GM10266 (cell line): ENCODE measurements at regions not wholly inside any gene's neighbourhood (a gene's known extent, or its start where the extent isn't known, plus 50 kb on each side); places are given as distances from the start of the nearest gene placed in this dataset.

Source experiments
- DNase-seq: peaks from one replicate; pipeline ENCODE4 v3.0.0; 2012; ENCODE audit errors: extremely low spot score
- TF ChIP-seq, protein P1 (sequence below): IDR thresholded peaks from 2 replicates; pipeline ENCODE4 v1.5.1; 2012; ENCODE audit warnings: mild to moderate bottlenecking, low read depth; ENCODE audit not compliant: control insufficient read depth, insufficient read depth; ENCODE audit errors: missing control alignments

DNA sequence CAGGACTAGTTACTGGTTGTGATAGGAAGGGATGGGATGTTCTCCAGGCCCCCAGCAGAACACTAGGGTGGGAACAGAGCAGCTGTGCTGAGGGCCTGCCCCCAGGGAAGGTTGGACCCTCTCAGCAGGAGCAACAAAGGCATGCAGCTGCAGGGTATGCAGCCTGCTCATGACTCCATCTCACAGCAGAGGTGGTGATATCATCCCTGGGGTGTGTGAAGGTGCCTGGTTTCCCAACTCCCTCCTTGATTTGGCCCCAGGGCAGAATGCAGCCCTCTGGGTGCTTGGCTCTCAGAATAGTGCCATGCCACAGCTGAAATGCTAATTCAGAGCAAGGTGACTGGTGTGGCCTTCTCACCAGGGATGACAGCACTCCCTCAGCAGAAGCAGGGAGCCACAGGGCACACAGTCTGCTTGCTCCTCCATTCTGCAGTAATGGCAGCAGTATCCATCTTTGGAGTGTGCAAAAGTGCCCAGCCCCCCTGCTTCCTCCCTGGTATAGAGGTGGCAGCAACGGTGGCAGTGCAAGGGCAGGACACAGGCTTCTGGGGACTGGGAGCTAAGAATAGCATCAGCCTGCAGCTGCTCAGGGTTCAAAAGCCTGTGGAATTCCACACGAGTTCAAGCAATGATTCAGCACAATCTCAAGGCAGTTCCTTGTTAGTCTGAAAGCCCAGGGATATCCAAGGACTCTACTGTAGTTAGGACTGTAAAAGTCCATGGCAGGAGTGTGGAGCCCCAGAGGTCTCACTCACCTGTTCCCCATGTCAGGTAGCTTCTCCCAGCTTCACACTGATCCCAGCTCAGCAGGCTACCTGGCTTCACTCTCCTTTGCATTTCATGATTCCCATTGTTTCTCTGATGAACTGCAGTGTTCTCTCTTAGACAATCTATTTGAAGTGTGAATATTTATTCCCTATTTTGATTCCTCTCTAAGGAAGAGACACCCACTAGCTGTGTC, 298.1 kb upstream of the FOXG1 start:
- TF ChIP-seq, protein P1, sequence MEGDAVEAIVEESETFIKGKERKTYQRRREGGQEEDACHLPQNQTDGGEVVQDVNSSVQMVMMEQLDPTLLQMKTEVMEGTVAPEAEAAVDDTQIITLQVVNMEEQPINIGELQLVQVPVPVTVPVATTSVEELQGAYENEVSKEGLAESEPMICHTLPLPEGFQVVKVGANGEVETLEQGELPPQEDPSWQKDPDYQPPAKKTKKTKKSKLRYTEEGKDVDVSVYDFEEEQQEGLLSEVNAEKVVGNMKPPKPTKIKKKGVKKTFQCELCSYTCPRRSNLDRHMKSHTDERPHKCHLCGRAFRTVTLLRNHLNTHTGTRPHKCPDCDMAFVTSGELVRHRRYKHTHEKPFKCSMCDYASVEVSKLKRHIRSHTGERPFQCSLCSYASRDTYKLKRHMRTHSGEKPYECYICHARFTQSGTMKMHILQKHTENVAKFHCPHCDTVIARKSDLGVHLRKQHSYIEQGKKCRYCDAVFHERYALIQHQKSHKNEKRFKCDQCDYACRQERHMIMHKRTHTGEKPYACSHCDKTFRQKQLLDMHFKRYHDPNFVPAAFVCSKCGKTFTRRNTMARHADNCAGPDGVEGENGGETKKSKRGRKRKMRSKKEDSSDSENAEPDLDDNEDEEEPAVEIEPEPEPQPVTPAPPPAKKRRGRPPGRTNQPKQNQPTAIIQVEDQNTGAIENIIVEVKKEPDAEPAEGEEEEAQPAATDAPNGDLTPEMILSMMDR, result no peak
- no peak for DNase-seq

GRCh38 chr14:28482251-28483040, 284.1 kb upstream of the FOXG1 start:
- TF ChIP-seq, protein P1, result no peak
- DNase-seq, result no peak

- no peak for DNase-seq
- TF ChIP-seq, protein P1, result no peak
Observed at GRCh38 chr14:28483506-28483905, 283.1 kb upstream of the FOXG1 start.

- no peak for DNase-seq
- TF ChIP-seq, protein P1, result no peak
Observed at GRCh38 chr14:28488684-28489083, 277.9 kb upstream of the FOXG1 start.

DNA sequence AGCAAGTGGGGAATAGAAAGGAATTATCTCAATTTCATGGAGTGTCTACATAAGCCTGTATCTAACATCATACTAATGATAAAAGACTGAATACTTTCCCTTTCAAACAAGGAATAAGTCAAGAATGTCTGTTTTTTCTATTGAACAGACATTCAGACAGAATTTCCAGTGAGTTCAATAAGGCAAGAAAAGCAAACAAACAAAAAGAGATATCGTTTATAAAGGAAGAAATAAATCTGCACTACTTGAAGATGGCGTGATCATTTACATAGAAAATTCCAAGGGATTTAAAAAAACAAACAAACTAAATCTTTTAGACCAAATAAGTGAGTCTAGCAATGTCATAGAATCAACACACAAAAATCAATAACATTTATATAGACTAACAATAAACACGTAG, 273.1 kb upstream of the FOXG1 start:
- DNase-seq, result no peak
- TF ChIP-seq, protein P1, result no peak

- DNase-seq, result no peak
- TF ChIP-seq, protein P1, result no peak
Observed at GRCh38 chr14:28494196-28494595, 272.4 kb upstream of the FOXG1 start.
